Common myeloid progenitor, CD34-positive (primary cell): ENCODE measurements at regions not wholly inside any gene's neighbourhood (a gene's known extent, or its start where the extent isn't known, plus 50 kb on each side); places are given as distances from the start of the nearest gene placed in this dataset.

ENCODE experiments used
- CTCF ChIA-PET: fragments of 350-600 bp; sonication (Branson Sonifier 250); formaldehyde crosslinking; loops from one replicate; lab custom pipeline; 2021; ENCODE audit warnings: antibody characterized with exemption; lab: Charles Lee
- POLR2A ChIA-PET: fragments of 350-600 bp; sonication (Branson Sonifier 250); formaldehyde crosslinking; loops from one replicate; lab custom pipeline; 2021; ENCODE audit warnings: antibody characterized with exemption; lab: Charles Lee
- DNase-seq, 3 donors: peaks; one replicate each; pipeline versions ENCODE4 v3.0.0 to v3.0.0-alpha.2; 2013
- H3K27ac ChIP-seq, 2 experiments: 1 replicate in 1 of 2; 2 replicates in 1 of 2; pipeline ENCODE4 v1.7.0; 2013; ENCODE audit warnings: inconsistent platforms in 2 of 2, low read length in 2 of 2, mild to moderate bottlenecking in 2 of 2, low read depth in 1 of 2, moderate library complexity in 1 of 2; ENCODE audit not compliant: severe bottlenecking in 2 of 2, insufficient read depth in 1 of 2, poor library complexity in 1 of 2
- H3K27me3 ChIP-seq, 5 experiments: replicated peaks in 2 of 5; 1 replicate in 3 of 5; 2 replicates in 2 of 5; pipeline versions ENCODE4 v1.6.1 to v1.7.0; 2013; ENCODE audit warnings: low read length in 4 of 5, mild to moderate bottlenecking in 2 of 5, moderate library complexity in 2 of 5, inconsistent platforms in 1 of 5; ENCODE audit not compliant: insufficient read depth in 5 of 5, control insufficient read depth in 4 of 5
- H3K36me3 ChIP-seq, 4 experiments: 1 replicate in 2 of 4; 2 replicates in 2 of 4; pipeline versions ENCODE4 v1.6.1 to v1.7.0; 2013; ENCODE audit warnings: low read length in 3 of 4, control low read depth in 1 of 4, mild to moderate bottlenecking in 1 of 4; ENCODE audit not compliant: control insufficient read depth in 4 of 4, insufficient read depth in 4 of 4
- H3K4me1 ChIP-seq, 4 experiments: 1 replicate in 3 of 4; 2 replicates in 1 of 4; pipeline versions ENCODE4 v1.6.1 to v1.7.1; 2013; ENCODE audit warnings: low read length in 3 of 4, mild to moderate bottlenecking in 3 of 4, control low read depth in 1 of 4, inconsistent platforms in 1 of 4, moderate library complexity in 1 of 4; ENCODE audit not compliant: control insufficient read depth in 4 of 4, insufficient read depth in 4 of 4; ENCODE audit errors: control extremely low read depth in 1 of 4
- H3K4me3 ChIP-seq, 7 experiments: 1 replicate in 4 of 7; 2 replicates in 3 of 7; pipeline versions ENCODE4 v1.5.1 to v1.7.0; 2013; ENCODE audit warnings: mild to moderate bottlenecking in 7 of 7, low read length in 6 of 7, moderate library complexity in 6 of 7, inconsistent platforms in 2 of 7, low read depth in 2 of 7, control low read depth in 1 of 7; ENCODE audit not compliant: insufficient read depth in 4 of 7, control insufficient read depth in 1 of 7; ENCODE audit errors: extremely low read depth in 1 of 7
- H3K9me3 ChIP-seq, 5 experiments: 1 replicate in 4 of 5; 2 replicates in 1 of 5; pipeline versions ENCODE4 v1.6.1 to v1.7.1; 2013; ENCODE audit warnings: low read length in 4 of 5, mild to moderate bottlenecking in 2 of 5, inconsistent platforms in 1 of 5, low read depth in 1 of 5, moderate library complexity in 1 of 5; ENCODE audit not compliant: control insufficient read depth in 4 of 5, insufficient read depth in 2 of 5; ENCODE audit errors: control extremely low read depth in 1 of 5
- WGBS: methylation state at CpG from one replicate; pipeline ENCODE4 v1.1.5; 2013; ENCODE audit not compliant: insufficient coverage; 5-methylcytosine and 5-hydroxymethylcytosine counted together

DNA sequence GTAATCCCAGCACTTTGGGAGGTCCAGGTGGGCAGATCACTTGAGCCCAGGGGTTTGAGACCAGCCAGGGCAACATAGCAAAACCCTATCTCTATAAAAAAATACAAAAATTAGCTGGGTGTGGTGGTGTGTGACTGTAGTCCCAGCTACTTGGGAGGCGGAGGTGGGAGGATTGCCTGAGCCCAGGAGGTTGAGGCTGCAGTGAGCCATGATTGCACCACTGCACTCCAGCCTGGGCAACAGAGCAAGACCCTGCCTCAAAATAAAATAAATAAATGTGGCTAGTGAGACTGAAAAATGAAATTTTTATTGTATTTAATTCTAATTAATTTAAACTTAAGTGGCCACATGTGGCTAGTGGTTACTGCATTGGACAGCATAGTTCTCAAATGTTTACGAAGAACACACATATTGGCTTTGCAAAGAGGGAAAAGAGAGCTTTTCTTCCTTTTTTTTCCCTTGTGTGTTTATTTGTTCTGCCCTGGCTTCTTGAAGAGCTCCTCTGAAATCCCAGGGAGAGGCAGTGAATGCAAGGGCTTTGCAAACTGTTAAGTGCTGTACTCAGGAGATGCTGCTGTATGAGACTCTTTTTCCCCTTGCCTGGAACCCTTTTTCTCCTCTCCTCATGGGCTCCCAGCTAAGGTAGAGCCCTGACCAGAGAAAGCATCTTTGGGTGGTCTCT, 59.0 kb upstream of the RPL11 start:
- ChIA-PET POLR2A (interaction anchor here (1.2 kb wide), 1 partner anchor 134 kb away, joined by 3 read pairs; no protein-coding TSS in a partner anchor), CTCF (interaction anchor here (0.7 to 16.7 kb wide), 8 partner anchors 8 to 136 kb away, joined by 3 to 405 read pairs (median 10); partner anchors contain the start of gene ID3)
- peaks cover 0 to 2% (median 0%) of the 10 kb centered on the region in 5 experiments for H3K27me3 ChIP-seq
- H3K36me3 ChIP-seq, result no peaks in the 10 kb centered on the region
- WGBS, result 95% methylated on average over 2 of the region's 2 CpGs
- no peaks in the 10 kb centered on the region for H3K9me3 ChIP-seq
- H3K27ac ChIP-seq, result no peak overlapping the region
- H3K4me3 ChIP-seq, result no peak overlapping the region
- H3K4me1 ChIP-seq, result peaks cover 2 to 13% (median 11%) of the 10 kb centered on the region in 4 experiments
- no peak for DNase-seq

- H3K27me3 ChIP-seq, result peaks cover 0 to 2% (median 0%) of the 10 kb centered on the region in 5 experiments
- no peak for DNase-seq
These were observed 61.8 kb upstream of the RPL11 start for GRCh38 chr1:23629708-23630290.

DNA sequence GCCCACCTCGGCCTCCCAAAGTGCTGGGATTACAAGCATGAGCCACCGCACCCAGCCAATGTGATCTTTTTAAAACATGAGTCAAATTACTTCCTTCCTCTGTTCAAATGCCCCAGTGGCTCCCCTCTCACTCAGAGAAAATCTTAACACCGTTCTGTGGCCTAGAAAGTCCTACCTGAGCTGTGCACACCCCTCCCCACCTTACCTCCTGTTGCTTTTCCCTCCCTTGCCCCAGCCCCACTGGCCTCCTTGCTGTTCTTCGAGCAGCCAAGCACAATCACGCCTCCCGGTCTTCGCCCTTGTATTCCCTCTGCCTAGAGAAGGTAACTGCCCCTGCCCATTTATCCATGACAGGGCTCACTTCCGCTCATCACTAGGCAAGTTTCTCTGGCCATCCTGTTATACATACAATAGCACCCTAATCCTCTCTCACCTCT, 62.6 kb upstream of the RPL11 start:
- peaks cover 0 to 3% (median 0%) of the 10 kb centered on the region in 5 experiments for H3K27me3 ChIP-seq
- CTCF ChIA-PET, result interaction anchor here (1.1 to 16.7 kb wide), 3 partner anchors 9 to 78 kb away, joined by 3 to 405 read pairs (median 4); partner anchors contain the start of gene ID3
- no peak overlapping the region for H3K4me3 ChIP-seq
- H3K27ac ChIP-seq, result no peak overlapping the region
- no peaks in the 10 kb centered on the region for H3K4me1 ChIP-seq
- no peaks in the 10 kb centered on the region for H3K36me3 ChIP-seq
- no peaks in the 10 kb centered on the region for H3K9me3 ChIP-seq
- DNase-seq, result no peak
- 54% methylated on average over 8 of the region's 8 CpGs for WGBS
- POLR2A ChIA-PET, result no interaction called here

More at GRCh38 chr1:23629708-23630290, 61.8 kb upstream of the RPL11 start:
- 90% methylated on average over 3 of the region's 4 CpGs for WGBS
- POLR2A ChIA-PET, result interaction anchor here (0.5 kb wide), 1 partner anchor 70 kb away, joined by 3 read pairs; the partner anchor contains the start of gene ID3
- peaks cover 2 to 7% (median 6%) of the 10 kb centered on the region in 4 experiments for H3K4me1 ChIP-seq
- no peak overlapping the region for H3K27ac ChIP-seq
- H3K9me3 ChIP-seq, result no peaks in the 10 kb centered on the region
- H3K4me3 ChIP-seq, result no peak overlapping the region
- H3K36me3 ChIP-seq, result no peaks in the 10 kb centered on the region
- CTCF ChIA-PET, result interaction anchor here (1.1 to 16.7 kb wide), 3 partner anchors 8 to 78 kb away, joined by 3 to 405 read pairs (median 4); partner anchors contain the start of gene ID3

- no peak for DNase-seq
- Histone ChIP-seq H3K4me1 (no peaks in the 10 kb centered on the region), H3K4me3 (no peak overlapping the region), H3K9me3 (no peaks in the 10 kb centered on the region), H3K27ac (no peak overlapping the region), H3K36me3 (no peaks in the 10 kb centered on the region), H3K27me3 (peaks cover 0 to 3% (median 0%) of the 10 kb centered on the region in 5 experiments)
- ChIA-PET POLR2A (no interaction called here), CTCF (interaction anchor here (1.3 to 16.7 kb wide), 3 partner anchors 10 to 76 kb away, joined by 4 to 405 read pairs (median 5); partner anchors contain the start of gene ID3)
- 89% methylated on average over 7 of the region's 11 CpGs for WGBS
These were observed 64.4 kb upstream of the RPL11 start for GRCh38 chr1:23627069-23627735.

DNA sequence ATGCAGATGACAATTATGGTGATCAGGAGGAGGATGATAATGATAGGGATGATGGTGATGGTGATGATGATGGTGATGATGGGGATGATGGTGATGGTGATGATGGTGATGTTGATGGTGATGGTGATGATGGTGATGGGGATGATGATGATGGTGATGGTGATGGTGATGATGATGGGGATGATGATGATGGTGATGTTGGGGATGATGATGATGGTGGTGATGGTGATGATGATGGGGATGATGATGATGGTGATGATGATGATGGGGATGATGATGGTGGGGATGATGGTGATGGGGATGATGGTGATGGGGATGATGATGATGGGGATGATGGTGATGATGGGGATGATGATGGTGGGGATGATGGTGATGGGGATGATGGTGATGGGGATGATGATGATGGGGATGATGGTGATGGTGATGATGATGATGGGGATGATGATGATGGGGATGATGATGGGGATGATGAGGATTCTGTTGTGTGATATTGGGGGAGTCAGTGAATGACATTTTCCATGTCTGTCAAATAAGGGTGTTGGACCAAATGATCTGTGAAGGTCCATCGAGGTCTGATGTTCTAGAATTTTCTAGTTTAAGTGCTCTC, 65.6 kb upstream of the RPL11 start:
- POLR2A ChIA-PET, result no interaction called here
- 100% methylated on average over 1 of the region's 1 CpG for WGBS

GRCh38 chr1:23625459-23625858, 66.1 kb upstream of the RPL11 start:
- POLR2A ChIA-PET, result no interaction called here
- H3K27ac ChIP-seq, result no peak overlapping the region
- H3K36me3 ChIP-seq, result no peaks in the 10 kb centered on the region
- H3K9me3 ChIP-seq, result no peaks in the 10 kb centered on the region
- H3K27me3 ChIP-seq, result peaks cover 0 to 10% (median 7%) of the 10 kb centered on the region in 5 experiments
- no peak for DNase-seq
- WGBS, result 100% methylated on average over 2 of the region's 4 CpGs
- CTCF ChIA-PET, result interaction anchor here (1.1 to 16.7 kb wide), 2 partner anchors 10 to 74 kb away, joined by 3 to 405 read pairs; partner anchors contain the start of gene ID3
- H3K4me3 ChIP-seq, result no peak overlapping the region
- no peaks in the 10 kb centered on the region for H3K4me1 ChIP-seq

More for the DNA sequence above, 65.6 kb upstream of the RPL11 start:
- no peak for DNase-seq
- CTCF ChIA-PET, result interaction anchor here (1.1 to 16.7 kb wide), 2 partner anchors 9 to 75 kb away, joined by 3 to 405 read pairs; partner anchors contain the start of gene ID3
- no peak overlapping the region for H3K27ac ChIP-seq
- H3K4me3 ChIP-seq, result no peak overlapping the region
- no peaks in the 10 kb centered on the region for H3K36me3 ChIP-seq
- H3K9me3 ChIP-seq, result no peaks in the 10 kb centered on the region
- H3K27me3 ChIP-seq, result peaks cover 0 to 5% (median 3%) of the 10 kb centered on the region in 5 experiments
- no peaks in the 10 kb centered on the region for H3K4me1 ChIP-seq
